Endothelial cell (in vitro differentiated cells): ENCODE measurements at regions not wholly inside any gene's neighbourhood (a gene's known extent, or its start where the extent isn't known, plus 50 kb on each side); places are given as distances from the start of the nearest gene placed in this dataset.

ENCODE experiments used
- DNase-seq: peaks from one replicate; pipeline ENCODE4 v3.0.0; 2021; ENCODE audit warnings: low spot score
- H3K27ac Mint-ChIP-seq: one replicate; pipeline ENCODE4 v1.8.0; 2021; ENCODE audit warnings: mixed read lengths, inconsistent platforms; ENCODE audit not compliant: unreplicated experiment
- H3K27me3 Mint-ChIP-seq: one replicate; pipeline ENCODE4 v1.8.0; 2021; ENCODE audit warnings: mild to moderate bottlenecking, moderate library complexity, mixed read lengths, inconsistent platforms; ENCODE audit not compliant: unreplicated experiment
- H3K36me3 Mint-ChIP-seq: one replicate; pipeline ENCODE4 v1.8.0; 2021; ENCODE audit warnings: mild to moderate bottlenecking, low read depth, mixed read lengths, inconsistent platforms; ENCODE audit not compliant: unreplicated experiment
- H3K4me1 Mint-ChIP-seq: one replicate; pipeline ENCODE4 v1.8.0; 2021; ENCODE audit warnings: mild to moderate bottlenecking, mixed read lengths, inconsistent platforms; ENCODE audit not compliant: unreplicated experiment
- H3K4me3 Mint-ChIP-seq: one replicate; pipeline ENCODE4 v1.8.0; 2021; ENCODE audit warnings: mild to moderate bottlenecking, mixed read lengths, inconsistent platforms; ENCODE audit not compliant: unreplicated experiment
- H3K9me3 Mint-ChIP-seq: one replicate; pipeline ENCODE4 v1.8.0; 2021; ENCODE audit warnings: mixed read lengths, inconsistent platforms; ENCODE audit not compliant: unreplicated experiment
- CTCF ChIP-seq: fragments of 200-600 bp; sonication (generic); IDR thresholded peaks from one replicate; pipeline ENCODE4 v1.5.0; 2021; ENCODE audit warnings: antibody characterized with exemption; ENCODE audit not compliant: unreplicated experiment

- DNase-seq: no peak
- TF ChIP-seq CTCF: no peak
- Mint-ChIP-seq H3K36me3 (no peaks in the 10 kb centered on the region), H3K27ac (no peak overlapping the region), H3K27me3 (no peaks in the 10 kb centered on the region), H3K4me1 (peaks cover 7% of the 10 kb centered on the region), H3K9me3 (no peaks in the 10 kb centered on the region), H3K4me3 (no peak overlapping the region)
Observed at GRCh38 chr1:79604490-79605198, 598.1 kb upstream of the ADGRL4 start.

- Mint-ChIP-seq H3K27me3 (no peaks in the 10 kb centered on the region), H3K9me3 (no peaks in the 10 kb centered on the region), H3K36me3 (no peaks in the 10 kb centered on the region), H3K4me3 (no peak overlapping the region), H3K27ac (no peak overlapping the region), H3K4me1 (peaks cover 7% of the 10 kb centered on the region)
- DNase-seq: no peak
- TF ChIP-seq CTCF: no peak
Observed at GRCh38 chr1:79603843-79604242, 597.3 kb upstream of the ADGRL4 start.

- Mint-ChIP-seq H3K4me3 (no peak overlapping the region), H3K36me3 (no peaks in the 10 kb centered on the region), H3K4me1 (peaks cover 1% of the 10 kb centered on the region), H3K27me3 (no peaks in the 10 kb centered on the region), H3K27ac (no peak overlapping the region), H3K9me3 (no peaks in the 10 kb centered on the region)
- DNase-seq: no peak
- no peak for TF ChIP-seq CTCF
Observed at GRCh38 chr1:79599257-79599656, 592.7 kb upstream of the ADGRL4 start.

GRCh38 chr1:79595931-79596330 lies 589.4 kb upstream of the ADGRL4 start:
- H3K9me3 Mint-ChIP-seq: no peaks in the 10 kb centered on the region
- no peak overlapping the region for H3K27ac Mint-ChIP-seq
- H3K4me3 Mint-ChIP-seq: no peak overlapping the region

More at GRCh38 chr1:79595931-79596330, 589.4 kb upstream of the ADGRL4 start:
- no peaks in the 10 kb centered on the region for H3K4me1 Mint-ChIP-seq
- TF ChIP-seq CTCF: no peak
- no peaks in the 10 kb centered on the region for H3K36me3 Mint-ChIP-seq
- H3K27me3 Mint-ChIP-seq: no peaks in the 10 kb centered on the region
- DNase-seq: no peak
